Neuronal stem cell (in vitro differentiated cells): ENCODE measurements at regions not wholly inside any gene's neighbourhood (a gene's known extent, or its start where the extent isn't known, plus 50 kb on each side); places are given as distances from the start of the nearest gene placed in this dataset.
A peak's percentile ranks its signal among the peaks of the same experiment; 100 is the strongest.

Source experiments
- DNase-seq: peaks from one replicate; pipeline ENCODE4 v3.0.0-alpha.2; 2013; ENCODE audit warnings: low spot score
- H2AFZ ChIP-seq: one replicate; pipeline ENCODE4 v1.6.1; 2013; ENCODE audit warnings: mild to moderate bottlenecking, low read length, inconsistent platforms
- H2AK5ac ChIP-seq: 2 replicates; pipeline ENCODE4 v1.6.1; 2013; ENCODE audit warnings: low read depth, mild to moderate bottlenecking, inconsistent platforms, low read length, moderate library complexity, mixed read lengths
- H2BK120ac ChIP-seq: 2 replicates; pipeline ENCODE4 v1.6.1; 2013; ENCODE audit warnings: low read depth, mild to moderate bottlenecking, inconsistent platforms, low read length, moderate library complexity, mixed read lengths
- H2BK12ac ChIP-seq: one replicate; pipeline ENCODE4 v1.6.1; 2013; ENCODE audit warnings: low read length, inconsistent platforms
- H2BK15ac ChIP-seq: 2 replicates; pipeline ENCODE4 v1.6.1; 2013; ENCODE audit warnings: mild to moderate bottlenecking, low read length, inconsistent platforms, mixed read lengths
- H2BK5ac ChIP-seq: one replicate; pipeline ENCODE4 v1.6.1; 2013; ENCODE audit warnings: inconsistent platforms, mild to moderate bottlenecking, low read length, moderate library complexity
- H3K14ac ChIP-seq: one replicate; pipeline ENCODE4 v1.6.1; 2013; ENCODE audit warnings: low read length, inconsistent platforms
- H3K18ac ChIP-seq: 2 replicates; pipeline ENCODE4 v1.6.1; 2013; ENCODE audit warnings: low read length, inconsistent platforms
- H3K23ac ChIP-seq: 2 replicates; pipeline ENCODE4 v1.6.1; 2013; ENCODE audit warnings: low read depth, mild to moderate bottlenecking, mixed read lengths, low read length, inconsistent platforms; ENCODE audit not compliant: poor library complexity
- H3K27ac ChIP-seq: replicated peaks from 3 replicates; pipeline ENCODE4 v1.5.1; 2013; ENCODE audit warnings: low read length, inconsistent platforms
- H3K27me3 ChIP-seq, 3 experiments: 2 replicates each; pipeline ENCODE4 v1.6.1; 2013; ENCODE audit warnings: low read length in 3 of 3, mild to moderate bottlenecking in 2 of 3, inconsistent platforms in 1 of 3, low read depth in 1 of 3, mixed read lengths in 1 of 3, moderate library complexity in 1 of 3; ENCODE audit not compliant: control insufficient read depth in 3 of 3, insufficient read depth in 3 of 3
- H3K36me3 ChIP-seq, 2 donors: replicated peaks in 1 of 2; 2 replicates each; pipeline ENCODE4 v1.6.1; 2013; ENCODE audit warnings: low read length in 2 of 2; ENCODE audit not compliant: control insufficient read depth in 2 of 2, insufficient read depth in 2 of 2
- H3K4ac ChIP-seq: 2 replicates; pipeline ENCODE4 v1.6.1; 2013; ENCODE audit warnings: inconsistent platforms, mild to moderate bottlenecking, low read length, moderate library complexity
- H3K4me1 ChIP-seq, 2 donors: 1 replicate in 1 of 2; 2 replicates in 1 of 2; pipeline ENCODE4 v1.6.1; 2013; ENCODE audit warnings: low read length in 2 of 2, low read depth in 1 of 2; ENCODE audit not compliant: control insufficient read depth in 2 of 2, insufficient read depth in 1 of 2
- H3K4me2 ChIP-seq: one replicate; pipeline ENCODE4 v1.6.1; 2013; ENCODE audit warnings: mild to moderate bottlenecking, low read length, inconsistent platforms; ENCODE audit not compliant: insufficient read depth, poor library complexity, severe bottlenecking
- H3K4me3 ChIP-seq, 2 donors: 2 replicates each; pipeline ENCODE4 v1.5.1; 2013; ENCODE audit warnings: low read length in 2 of 2, mild to moderate bottlenecking in 2 of 2, inconsistent platforms in 1 of 2, moderate library complexity in 1 of 2
- H3K79me1 ChIP-seq: one replicate; pipeline ENCODE4 v1.6.1; 2013; ENCODE audit warnings: low read depth, mild to moderate bottlenecking, inconsistent platforms, low read length, moderate library complexity
- H3K9ac ChIP-seq: one replicate; pipeline ENCODE4 v1.6.1; 2013; ENCODE audit warnings: mild to moderate bottlenecking, low read depth, low read length, inconsistent platforms; ENCODE audit not compliant: poor library complexity
- H3K9me3 ChIP-seq, 2 donors: replicated peaks in 1 of 2; 2 replicates each; pipeline versions ENCODE3 to v1.6.1; 2013; ENCODE audit warnings: low read length in 2 of 2, mild to moderate bottlenecking in 2 of 2, inconsistent platforms in 1 of 2, low read depth in 1 of 2, mixed read lengths in 1 of 2, moderate library complexity in 1 of 2; ENCODE audit not compliant: control insufficient read depth in 2 of 2, insufficient read depth in 1 of 2
- H4K8ac ChIP-seq: one replicate; pipeline ENCODE4 v1.6.1; 2013; ENCODE audit warnings: low read depth, mild to moderate bottlenecking, inconsistent platforms, low read length, moderate library complexity
- H4K91ac ChIP-seq: one replicate; pipeline ENCODE4 v1.6.1; 2013; ENCODE audit warnings: low read length, low read depth, mild to moderate bottlenecking, inconsistent platforms; ENCODE audit not compliant: poor library complexity
- WGBS, 2 donors: extraction: QIAGEN DNeasy Blood & Tissue Kit; methylation state at CpG; one replicate each; pipeline ENCODE4 v1.1.7; 2013; ENCODE audit warnings: missing lambda C conversion rate in 2 of 2, mixed read lengths in 1 of 2; ENCODE audit not compliant: insufficient read length in 2 of 2, insufficient replicate concordance in 1 of 2; ENCODE audit errors: extremely low coverage in 2 of 2; 5-methylcytosine and 5-hydroxymethylcytosine counted together

DNA sequence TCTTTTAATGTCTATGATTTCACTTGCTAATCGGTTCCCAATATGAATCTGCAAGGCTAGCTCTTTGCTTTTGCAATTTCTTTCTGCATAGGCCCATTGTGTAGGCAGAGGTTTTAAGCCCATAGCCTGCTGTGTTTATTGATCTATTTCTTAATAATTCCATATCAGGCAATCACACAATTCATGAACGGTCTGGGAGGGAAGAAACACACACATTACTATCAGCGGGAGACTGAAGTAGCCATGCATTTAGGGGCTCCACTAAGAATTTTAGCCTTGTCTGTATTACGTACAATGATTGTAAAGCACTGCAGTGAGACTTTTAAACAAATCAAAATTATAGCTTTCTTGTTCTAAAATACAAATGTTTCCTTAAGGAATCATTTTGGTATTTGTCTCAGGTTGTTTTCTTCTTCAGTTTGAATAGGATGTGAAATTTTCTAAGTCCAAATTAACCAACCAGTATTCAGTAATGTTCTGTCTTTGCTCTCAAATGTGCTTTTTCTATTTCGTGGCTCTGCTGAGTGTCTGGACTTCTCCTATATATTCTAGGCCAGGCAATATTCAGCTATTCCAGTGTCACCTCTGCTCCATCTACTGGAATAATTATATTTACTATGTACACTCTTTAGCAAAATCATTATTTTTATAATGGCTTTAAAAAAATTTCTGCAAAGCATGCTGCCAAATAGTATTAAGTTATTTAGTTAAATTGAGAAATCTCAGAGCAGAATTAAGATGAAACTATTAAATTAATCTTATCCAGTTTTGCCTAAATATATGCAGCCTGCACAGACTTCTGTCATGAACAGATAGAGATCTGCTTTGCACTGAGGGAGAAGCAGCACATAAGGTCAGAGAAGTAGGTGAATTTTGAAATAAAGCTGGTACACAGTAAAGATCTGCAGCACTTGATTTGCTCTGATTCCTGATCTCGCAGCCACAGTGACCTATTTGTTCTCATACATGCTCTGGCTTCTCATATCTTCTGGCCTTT, 103.0 kb upstream of the NAALADL2 start:
- Histone ChIP-seq H3K9ac (no peak overlapping the region), H2BK15ac (no peak overlapping the region), H3K4me1 (no peaks in the 10 kb centered on the region), H4K91ac (no peak overlapping the region), H2AK5ac (no peak overlapping the region), H2BK120ac (no peak overlapping the region), H2BK5ac (no peak overlapping the region), H3K14ac (no peak overlapping the region), H2AFZ (peak overlapping the region; percentile 3), H3K9me3 (peaks cover 2% of the 10 kb centered on the region in 2 donors), H3K4ac (no peak overlapping the region), H2BK12ac (no peak overlapping the region), H3K4me2 (no peak overlapping the region), H3K18ac (no peak overlapping the region), H3K27ac (no peak overlapping the region), H3K23ac (no peak overlapping the region), H4K8ac (no peak overlapping the region), H3K4me3 (no peak overlapping the region), H3K79me1 (no peaks in the 10 kb centered on the region), H3K27me3 (no peaks in the 10 kb centered on the region), H3K36me3 (no peaks in the 10 kb centered on the region)
- DNase-seq, result no peak
- WGBS, 2 donors, result no CpG with 5 or more reads among the region's 6 CpGs

DNA sequence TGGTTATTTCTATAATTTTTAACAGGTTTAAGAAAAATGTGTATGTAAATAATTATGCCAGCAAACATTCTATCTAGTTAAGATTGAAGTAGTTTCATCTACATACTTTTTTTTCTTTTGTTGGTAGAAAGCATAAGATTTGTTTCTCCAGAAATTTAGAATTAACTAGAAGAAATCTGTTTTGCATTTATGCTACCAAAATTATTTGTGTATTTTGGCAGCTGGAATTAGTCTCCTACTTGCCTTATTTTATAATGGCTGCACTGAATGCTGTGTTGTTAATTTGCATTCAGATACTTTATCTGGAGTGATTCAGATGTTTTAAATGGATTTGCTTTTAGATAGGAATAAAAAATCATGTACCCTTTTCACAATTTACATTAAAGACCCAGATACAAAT, 100.2 kb upstream of the NAALADL2 start:
- no peak overlapping the region for H3K18ac ChIP-seq
- H3K9ac ChIP-seq, result no peak overlapping the region
- H2BK120ac ChIP-seq, result no peak overlapping the region
- H2AK5ac ChIP-seq, result no peak overlapping the region
- DNase-seq, result no peak
- no peaks in the 10 kb centered on the region for H3K79me1 ChIP-seq
- H3K9me3 ChIP-seq, result peaks cover 0 to under 1% of the 10 kb centered on the region in 2 donors
- H4K8ac ChIP-seq, result no peak overlapping the region
- H2BK12ac ChIP-seq, result no peak overlapping the region
- H3K4me3 ChIP-seq, result no peak overlapping the region
- H3K4me2 ChIP-seq, result no peak overlapping the region
- H4K91ac ChIP-seq, result no peak overlapping the region
- no peak overlapping the region for H2BK5ac ChIP-seq
- H3K27ac ChIP-seq, result no peak overlapping the region
- no peaks in the 10 kb centered on the region for H3K36me3 ChIP-seq
- no peak overlapping the region for H2BK15ac ChIP-seq
- H2AFZ ChIP-seq, result no peak overlapping the region
- H3K4ac ChIP-seq, result no peak overlapping the region
- no peak overlapping the region for H3K23ac ChIP-seq
- H3K4me1 ChIP-seq, result no peaks in the 10 kb centered on the region
- H3K14ac ChIP-seq, result no peak overlapping the region
- H3K27me3 ChIP-seq, result no peaks in the 10 kb centered on the region

DNA sequence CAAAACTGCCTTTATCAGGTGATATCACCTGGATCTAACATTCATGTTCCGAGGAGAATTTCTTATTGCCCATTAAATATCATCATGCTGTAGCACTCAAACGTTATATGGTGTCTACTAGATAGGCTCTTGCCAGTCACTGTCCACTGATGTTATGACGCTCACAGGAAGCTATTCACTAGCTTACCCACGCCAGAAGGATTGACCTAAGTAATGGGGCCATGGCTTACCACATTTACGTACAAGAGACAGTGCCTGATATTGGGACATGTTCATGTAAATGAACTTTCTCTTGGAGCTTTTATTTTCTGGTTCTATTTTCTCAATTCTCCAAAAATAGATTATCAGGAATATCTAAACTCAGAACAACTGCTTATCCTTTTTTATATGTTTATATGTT, 91.7 kb upstream of the NAALADL2 start:
- Histone ChIP-seq H3K4me1 (no peaks in the 10 kb centered on the region), H2AK5ac (no peak overlapping the region), H4K8ac (no peak overlapping the region), H3K14ac (no peak overlapping the region), H2BK5ac (no peak overlapping the region), H3K9me3 (no peaks in the 10 kb centered on the region), H2BK120ac (no peak overlapping the region), H2BK15ac (no peak overlapping the region), H3K27me3 (peaks cover 0 to 2% (median 0%) of the 10 kb centered on the region in 3 experiments), H3K27ac (no peak overlapping the region), H3K4ac (no peak overlapping the region), H2BK12ac (no peak overlapping the region), H3K23ac (no peak overlapping the region), H3K18ac (no peak overlapping the region), H3K79me1 (no peaks in the 10 kb centered on the region), H3K36me3 (no peaks in the 10 kb centered on the region), H4K91ac (no peak overlapping the region), H2AFZ (no peak overlapping the region), H3K9ac (no peak overlapping the region), H3K4me2 (no peak overlapping the region), H3K4me3 (no peak overlapping the region)
- DNase-seq, result no peak
- WGBS, 2 donors, result no CpG with 5 or more reads among the region's 5 CpGs

DNA sequence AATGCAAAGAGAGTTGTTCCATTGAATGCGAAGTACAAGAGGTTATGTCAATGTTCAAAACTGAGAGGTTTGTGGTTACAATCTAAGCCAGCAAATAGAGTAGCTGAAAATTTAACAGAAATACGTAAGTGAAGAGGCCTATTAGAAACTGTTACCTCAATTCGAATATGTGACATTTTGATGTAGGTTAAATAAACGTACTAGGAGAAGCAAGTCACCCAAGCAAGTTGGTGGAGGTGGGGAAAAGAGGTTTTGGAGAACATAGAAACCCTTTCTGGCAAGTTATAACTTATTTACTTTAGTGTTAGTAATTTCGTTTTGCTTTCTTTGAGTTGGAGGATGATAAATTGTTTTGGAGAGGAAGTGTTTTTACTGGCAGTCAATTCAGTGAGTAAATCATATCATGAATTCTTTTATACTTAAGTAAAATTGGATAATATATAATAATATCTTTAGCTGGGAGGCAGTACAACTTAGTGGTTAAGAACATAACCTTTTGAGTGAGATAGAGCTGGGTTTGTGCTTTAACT, 91.2 kb upstream of the NAALADL2 start:
- no peak overlapping the region for H3K18ac ChIP-seq
- H3K27ac ChIP-seq, result no peak overlapping the region
- no peaks in the 10 kb centered on the region for H3K79me1 ChIP-seq
- H3K4me2 ChIP-seq, result no peak overlapping the region
- H3K4me3 ChIP-seq, result no peak overlapping the region
- no peak overlapping the region for H3K14ac ChIP-seq
- H3K23ac ChIP-seq, result no peak overlapping the region
- no peak overlapping the region for H2BK12ac ChIP-seq
- no peak overlapping the region for H3K4ac ChIP-seq
- no peak overlapping the region for H2BK5ac ChIP-seq
- no CpG with 5 or more reads among the region's 5 CpGs for WGBS, 2 donors
- H4K91ac ChIP-seq, result no peak overlapping the region
- no peak overlapping the region for H2BK15ac ChIP-seq
- no peaks in the 10 kb centered on the region for H3K36me3 ChIP-seq
- no peaks in the 10 kb centered on the region for H3K9me3 ChIP-seq
- H2AFZ ChIP-seq, result no peak overlapping the region
- no peak overlapping the region for H3K9ac ChIP-seq
- no peaks in the 10 kb centered on the region for H3K4me1 ChIP-seq
- H2BK120ac ChIP-seq, result no peak overlapping the region
- DNase-seq, result no peak
- H3K27me3 ChIP-seq, result peaks cover 0 to 2% (median 0%) of the 10 kb centered on the region in 3 experiments
- H2AK5ac ChIP-seq, result no peak overlapping the region
- H4K8ac ChIP-seq, result no peak overlapping the region
